Esophagus muscularis mucosa (tissue), 4 donors: ENCODE measurements at regions not wholly inside any gene's neighbourhood (a gene's known extent, or its start where the extent isn't known, plus 50 kb on each side); places are given as distances from the start of the nearest gene placed in this dataset.
"Not testable (repeated sequence)": the region's sequence is repeated elsewhere in the genome, so short reads cannot be mapped to it uniquely, and the experiment has no call there.

Experiments used
- DNase-seq: peaks from one replicate; pipeline ENCODE4 v3.0.0-alpha.2; 2017; ENCODE audit errors: extremely low spot score
- H3K27ac ChIP-seq, 4 donors: fragments of 200-600 bp; sonication (generic); replicated peaks in 1 of 4; 1 replicate in 3 of 4; 2 replicates in 1 of 4; pipeline ENCODE4 v1.5.1; 2016 to 2019; ENCODE audit warnings: mild to moderate bottlenecking in 1 of 4
- H3K27me3 ChIP-seq, 4 donors: fragments of 200-600 bp; sonication (generic); one replicate each; pipeline versions ENCODE4 v1.5.1 to v1.6.0; 2016 to 2019
- H3K36me3 ChIP-seq, 4 donors: fragments of 200-600 bp; sonication (generic); one replicate each; pipeline ENCODE4 v1.5.1; 2016 to 2019
- H3K4me1 ChIP-seq, 4 donors: fragments of 200-600 bp; sonication (generic); one replicate each; pipeline ENCODE4 v1.5.1; 2016 to 2019
- H3K4me3 ChIP-seq, 4 donors: fragments of 200-600 bp; sonication (generic); 1 replicate in 2 of 4; 2 replicates in 2 of 4; pipeline ENCODE4 v1.5.1; 2016 to 2019; ENCODE audit warnings: mild to moderate bottlenecking in 4 of 4, moderate library complexity in 1 of 4
- H3K9me3 ChIP-seq, 4 donors: fragments of 200-600 bp; sonication (generic); 1 replicate in 3 of 4; 2 replicates in 1 of 4; pipeline ENCODE4 v1.5.1; 2016 to 2019
- EP300 ChIP-seq: sonication (generic); formaldehyde crosslinking; IDR thresholded peaks from one replicate; pipeline ENCODE4 v1.6.1; 2017; ENCODE audit warnings: antibody characterized with exemption
- POLR2A ChIP-seq: fragments of 450-650 bp; IDR thresholded peaks from one replicate; pipeline ENCODE4 v1.6.1; 2017; ENCODE audit warnings: antibody characterized with exemption, moderate library complexity, mild to moderate bottlenecking, low read depth
- POLR2AphosphoS5 ChIP-seq, 2 donors: sonication (generic); formaldehyde crosslinking; IDR thresholded peaks; one replicate each; pipeline ENCODE4 v1.6.1; 2017; ENCODE audit warnings: antibody characterized with exemption in 2 of 2
- WGBS: methylation state at CpG from one replicate; pipeline ENCODE4 v1.1.5; 2018; 5-methylcytosine and 5-hydroxymethylcytosine counted together
- intact Hi-C: fragments of 100-400 bp; cut with DNase I; formaldehyde crosslinking; loops from one replicate; pipeline ENCODE4 v1.15.1; 2023
- TF ChIP-seq, protein P1 (sequence below), 3 experiments: fragments of 200-600 bp in 2 of 3; fragments of 450-650 bp in 1 of 3; sonication (generic) in 2 of 3; IDR thresholded peaks; one replicate each; pipeline ENCODE4 v1.5.1; 2017 to 2019; ENCODE audit warnings: antibody characterized with exemption in 3 of 3, mild to moderate bottlenecking in 2 of 3, moderate library complexity in 1 of 3

GRCh38 chr12:124153392-124153791 is 141.5 kb upstream of the RFLNA start:
- 93% methylated on average over 2 of the region's 2 CpGs for WGBS
- TF ChIP-seq, protein P1, sequence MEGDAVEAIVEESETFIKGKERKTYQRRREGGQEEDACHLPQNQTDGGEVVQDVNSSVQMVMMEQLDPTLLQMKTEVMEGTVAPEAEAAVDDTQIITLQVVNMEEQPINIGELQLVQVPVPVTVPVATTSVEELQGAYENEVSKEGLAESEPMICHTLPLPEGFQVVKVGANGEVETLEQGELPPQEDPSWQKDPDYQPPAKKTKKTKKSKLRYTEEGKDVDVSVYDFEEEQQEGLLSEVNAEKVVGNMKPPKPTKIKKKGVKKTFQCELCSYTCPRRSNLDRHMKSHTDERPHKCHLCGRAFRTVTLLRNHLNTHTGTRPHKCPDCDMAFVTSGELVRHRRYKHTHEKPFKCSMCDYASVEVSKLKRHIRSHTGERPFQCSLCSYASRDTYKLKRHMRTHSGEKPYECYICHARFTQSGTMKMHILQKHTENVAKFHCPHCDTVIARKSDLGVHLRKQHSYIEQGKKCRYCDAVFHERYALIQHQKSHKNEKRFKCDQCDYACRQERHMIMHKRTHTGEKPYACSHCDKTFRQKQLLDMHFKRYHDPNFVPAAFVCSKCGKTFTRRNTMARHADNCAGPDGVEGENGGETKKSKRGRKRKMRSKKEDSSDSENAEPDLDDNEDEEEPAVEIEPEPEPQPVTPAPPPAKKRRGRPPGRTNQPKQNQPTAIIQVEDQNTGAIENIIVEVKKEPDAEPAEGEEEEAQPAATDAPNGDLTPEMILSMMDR (IDR thresholded peaks at IDR 0.05) = no peak
- TF ChIP-seq POLR2AphosphoS5 (IDR thresholded peaks at IDR 0.05) (no peak), POLR2A (no peak), EP300 (no peak)

GRCh38 chr12:124157406-124157805 is 137.5 kb upstream of the RFLNA start:
- no peak overlapping the region for H3K4me3 ChIP-seq
- no peaks in the 10 kb centered on the region for H3K36me3 ChIP-seq
- no peaks in the 10 kb centered on the region for H3K4me1 ChIP-seq
- TF ChIP-seq EP300 = no peak
- TF ChIP-seq, protein P1 (IDR thresholded peaks at IDR 0.05) = no peak
- no peak for TF ChIP-seq POLR2A
- TF ChIP-seq POLR2AphosphoS5 (IDR thresholded peaks at IDR 0.05) = no peak
- H3K9me3 ChIP-seq = no peaks in the 10 kb centered on the region
- no peak for DNase-seq
- no peaks in the 10 kb centered on the region for H3K27me3 ChIP-seq
- intact Hi-C loops = no loop called here
- 76% methylated on average over 7 of the region's 7 CpGs for WGBS
- no peak overlapping the region for H3K27ac ChIP-seq

More at GRCh38 chr12:124153392-124153791, 141.5 kb upstream of the RFLNA start:
- no peak for DNase-seq
- H3K9me3 ChIP-seq = no peaks in the 10 kb centered on the region
- H3K4me3 ChIP-seq = no peak overlapping the region
- intact Hi-C loops = no loop called here
- no peaks in the 10 kb centered on the region for H3K27me3 ChIP-seq
- H3K4me1 ChIP-seq = peaks cover 0 to 9% (median 7%) of the 10 kb centered on the region in 4 donors
- no peaks in the 10 kb centered on the region for H3K36me3 ChIP-seq
- no peak overlapping the region for H3K27ac ChIP-seq

GRCh38 chr12:124159655-124160054 is 135.2 kb upstream of the RFLNA start:
- no peaks in the 10 kb centered on the region for H3K9me3 ChIP-seq
- no peak overlapping the region for H3K27ac ChIP-seq
- no peak for DNase-seq
- 84% methylated on average over 9 of the region's 9 CpGs for WGBS
- no peak for TF ChIP-seq POLR2A
- no peak for TF ChIP-seq POLR2AphosphoS5 (IDR thresholded peaks at IDR 0.05)
- TF ChIP-seq, protein P1 (IDR thresholded peaks at IDR 0.05) = no peak
- TF ChIP-seq EP300 = no peak
- no peak overlapping the region for H3K4me3 ChIP-seq
- intact Hi-C loops = no loop called here
- H3K36me3 ChIP-seq = no peaks in the 10 kb centered on the region
- no peaks in the 10 kb centered on the region for H3K27me3 ChIP-seq
- no peaks in the 10 kb centered on the region for H3K4me1 ChIP-seq

GRCh38 chr12:124160097-124160756 is 134.7 kb upstream of the RFLNA start:
- TF ChIP-seq POLR2AphosphoS5 (IDR thresholded peaks at IDR 0.05) = no peak
- no peak for TF ChIP-seq POLR2A
- TF ChIP-seq, protein P1 (IDR thresholded peaks at IDR 0.05) = no peak
- no peak for TF ChIP-seq EP300
- Histone ChIP-seq H3K9me3 (no peaks in the 10 kb centered on the region), H3K36me3 (no peaks in the 10 kb centered on the region), H3K27me3 (no peaks in the 10 kb centered on the region), H3K4me1 (no peaks in the 10 kb centered on the region), H3K4me3 (no peak overlapping the region), H3K27ac (no peak overlapping the region)
- intact Hi-C loops = no loop called here
- DNase-seq = no peak
- WGBS = 84% methylated on average over 11 of the region's 11 CpGs

- H3K27me3 ChIP-seq, H3K4me1 ChIP-seq, H3K27ac ChIP-seq, DNase-seq, H3K9me3 ChIP-seq, H3K4me3 ChIP-seq, H3K36me3 ChIP-seq, intact Hi-C loops: not testable (repeated sequence)
- 86% methylated on average over 9 of the region's 9 CpGs for WGBS
These were observed 133.5 kb upstream of the RFLNA start for GRCh38 chr12:124161402-124161801.
